PFSK-1 (cell line): ENCODE measurements at regions not wholly inside any gene's neighbourhood (a gene's known extent, or its start where the extent isn't known, plus 50 kb on each side); places are given as distances from the start of the nearest gene placed in this dataset.

Experiments
- FOXP2 ChIP-seq: optimal IDR thresholded peaks from 2 replicates; pipeline ENCODE3; 2011; ENCODE audit warnings: borderline replicate concordance, control low read depth, inconsistent platforms; ENCODE audit not compliant: insufficient read depth; ENCODE audit errors: extremely low read length, extremely low read depth
- POLR2AphosphoS5 ChIP-seq: IDR thresholded peaks from 2 replicates; pipeline ENCODE4 v1.6.1; 2012; ENCODE audit warnings: low read depth, mild to moderate bottlenecking, control low read depth, low read length, moderate library complexity
- SIN3A ChIP-seq: IDR thresholded peaks from 2 replicates; pipeline ENCODE4 v1.6.1; 2012; ENCODE audit warnings: mild to moderate bottlenecking, low read length, moderate library complexity, borderline replicate concordance; ENCODE audit not compliant: insufficient read depth
- TAF1 ChIP-seq: IDR thresholded peaks from 2 replicates; pipeline ENCODE4 v1.6.1; 2012; ENCODE audit warnings: low read length, control low read depth, borderline replicate concordance; ENCODE audit not compliant: insufficient read depth
- TF ChIP-seq, protein P1 (sequence below), 2 experiments: IDR thresholded peaks; 2 replicates each; pipeline versions ENCODE4 v1.6.1 to v1.8.0; 2011 to 2012; ENCODE audit warnings: low read depth in 2 of 2, low read length in 2 of 2, control low read depth in 1 of 2, inconsistent platforms in 1 of 2, mild to moderate bottlenecking in 1 of 2, moderate library complexity in 1 of 2; ENCODE audit not compliant: insufficient read depth in 1 of 2

DNA sequence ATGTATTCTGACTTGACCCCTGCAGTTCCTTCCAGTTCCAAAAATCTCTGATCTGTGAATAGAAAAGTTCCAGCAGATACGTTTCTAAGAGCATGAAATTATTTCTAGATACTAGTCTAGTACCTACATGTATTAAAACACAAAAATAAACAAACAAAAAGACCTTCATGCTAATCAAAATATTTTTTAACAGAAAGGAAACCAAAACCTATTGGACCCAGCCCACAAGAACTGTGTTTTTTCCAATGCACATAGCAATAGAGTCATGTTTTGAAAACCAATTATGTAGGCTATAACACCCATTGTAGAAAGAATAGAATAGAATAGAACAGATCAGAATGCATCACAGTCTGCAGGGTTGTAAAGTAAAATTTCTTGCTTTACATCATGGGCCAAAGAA is 158.6 kb upstream of the TNFAIP3 start:
- TF ChIP-seq, protein P1, sequence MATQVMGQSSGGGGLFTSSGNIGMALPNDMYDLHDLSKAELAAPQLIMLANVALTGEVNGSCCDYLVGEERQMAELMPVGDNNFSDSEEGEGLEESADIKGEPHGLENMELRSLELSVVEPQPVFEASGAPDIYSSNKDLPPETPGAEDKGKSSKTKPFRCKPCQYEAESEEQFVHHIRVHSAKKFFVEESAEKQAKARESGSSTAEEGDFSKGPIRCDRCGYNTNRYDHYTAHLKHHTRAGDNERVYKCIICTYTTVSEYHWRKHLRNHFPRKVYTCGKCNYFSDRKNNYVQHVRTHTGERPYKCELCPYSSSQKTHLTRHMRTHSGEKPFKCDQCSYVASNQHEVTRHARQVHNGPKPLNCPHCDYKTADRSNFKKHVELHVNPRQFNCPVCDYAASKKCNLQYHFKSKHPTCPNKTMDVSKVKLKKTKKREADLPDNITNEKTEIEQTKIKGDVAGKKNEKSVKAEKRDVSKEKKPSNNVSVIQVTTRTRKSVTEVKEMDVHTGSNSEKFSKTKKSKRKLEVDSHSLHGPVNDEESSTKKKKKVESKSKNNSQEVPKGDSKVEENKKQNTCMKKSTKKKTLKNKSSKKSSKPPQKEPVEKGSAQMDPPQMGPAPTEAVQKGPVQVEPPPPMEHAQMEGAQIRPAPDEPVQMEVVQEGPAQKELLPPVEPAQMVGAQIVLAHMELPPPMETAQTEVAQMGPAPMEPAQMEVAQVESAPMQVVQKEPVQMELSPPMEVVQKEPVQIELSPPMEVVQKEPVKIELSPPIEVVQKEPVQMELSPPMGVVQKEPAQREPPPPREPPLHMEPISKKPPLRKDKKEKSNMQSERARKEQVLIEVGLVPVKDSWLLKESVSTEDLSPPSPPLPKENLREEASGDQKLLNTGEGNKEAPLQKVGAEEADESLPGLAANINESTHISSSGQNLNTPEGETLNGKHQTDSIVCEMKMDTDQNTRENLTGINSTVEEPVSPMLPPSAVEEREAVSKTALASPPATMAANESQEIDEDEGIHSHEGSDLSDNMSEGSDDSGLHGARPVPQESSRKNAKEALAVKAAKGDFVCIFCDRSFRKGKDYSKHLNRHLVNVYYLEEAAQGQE (IDR thresholded peaks at IDR 0.05; ENCODE audit: insufficient read depth in 1 of 2, low read depth in 2 of 2, low read length in 2 of 2) = no peak
- TF ChIP-seq POLR2AphosphoS5 (no peak), FOXP2 (no peak), SIN3A (no peak), TAF1 (no peak)

DNA sequence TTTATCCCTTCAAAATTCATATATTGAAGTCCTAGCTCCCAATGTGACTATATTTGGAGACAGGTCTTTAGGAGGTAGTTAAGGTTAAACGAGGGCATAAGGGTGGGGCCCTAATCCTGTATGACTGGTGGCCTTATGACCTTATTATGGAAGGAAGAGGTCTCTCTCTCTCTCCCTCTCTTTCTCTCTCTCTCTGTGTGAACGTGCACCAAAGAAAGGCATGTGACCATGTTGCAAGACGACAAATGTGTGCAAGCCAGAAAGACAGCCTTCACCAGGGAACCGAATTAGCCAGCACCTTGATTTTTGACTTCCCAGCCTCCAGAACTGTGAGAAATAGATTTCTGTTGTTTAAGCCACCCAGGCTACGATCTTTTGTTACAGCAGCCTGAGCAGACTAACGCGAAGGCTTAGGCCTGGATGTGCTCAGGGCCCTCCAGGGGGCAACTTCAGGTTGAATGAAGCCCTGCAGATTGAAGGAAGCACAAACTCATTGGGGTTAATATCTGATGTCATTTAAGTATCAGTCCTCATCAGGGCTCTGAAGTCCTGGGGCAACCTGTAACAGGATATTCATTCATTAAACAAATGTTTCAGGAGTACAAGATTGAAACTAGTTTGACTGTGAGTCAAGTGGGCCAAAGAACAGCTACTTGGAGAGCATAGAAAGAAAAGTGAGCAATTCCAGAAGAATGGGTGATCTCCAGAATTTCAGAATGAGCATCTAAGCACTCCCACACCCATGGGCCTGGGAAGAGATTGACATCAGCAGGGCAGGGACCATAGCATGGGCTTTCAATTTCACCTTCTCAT is 157.4 kb upstream of the TNFAIP3 start:
- TF ChIP-seq TAF1 = no peak
- no peak for TF ChIP-seq POLR2AphosphoS5
- TF ChIP-seq, protein P1 (IDR thresholded peaks at IDR 0.05; ENCODE audit: insufficient read depth in 1 of 2, low read depth in 2 of 2, low read length in 2 of 2) = no peak
- TF ChIP-seq FOXP2 = no peak
- no peak for TF ChIP-seq SIN3A

DNA sequence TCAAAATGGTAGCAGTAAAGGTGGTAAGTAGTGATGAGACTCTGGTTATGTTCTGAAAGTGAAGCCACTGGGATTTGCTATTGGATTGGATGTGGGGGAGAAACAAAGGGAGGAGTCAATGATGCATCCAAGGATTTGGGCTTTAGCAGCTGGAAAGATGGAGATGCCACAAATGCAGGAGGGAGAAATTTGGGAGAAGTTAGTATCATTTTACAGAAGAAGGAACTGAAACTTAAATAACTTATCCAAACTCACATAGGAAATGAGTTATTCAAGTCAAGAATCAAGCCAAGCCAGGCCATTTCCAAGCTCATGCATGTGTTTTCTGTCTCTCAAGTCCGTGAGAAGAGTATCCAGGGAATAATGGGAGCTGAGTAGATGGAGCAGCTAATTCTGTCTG is 155.1 kb upstream of the TNFAIP3 start:
- TF ChIP-seq TAF1 (no peak), SIN3A (no peak), FOXP2 (no peak), POLR2AphosphoS5 (no peak)
- TF ChIP-seq, protein P1 (IDR thresholded peaks at IDR 0.05; ENCODE audit: insufficient read depth in 1 of 2, low read depth in 2 of 2, low read length in 2 of 2) = no peak

DNA sequence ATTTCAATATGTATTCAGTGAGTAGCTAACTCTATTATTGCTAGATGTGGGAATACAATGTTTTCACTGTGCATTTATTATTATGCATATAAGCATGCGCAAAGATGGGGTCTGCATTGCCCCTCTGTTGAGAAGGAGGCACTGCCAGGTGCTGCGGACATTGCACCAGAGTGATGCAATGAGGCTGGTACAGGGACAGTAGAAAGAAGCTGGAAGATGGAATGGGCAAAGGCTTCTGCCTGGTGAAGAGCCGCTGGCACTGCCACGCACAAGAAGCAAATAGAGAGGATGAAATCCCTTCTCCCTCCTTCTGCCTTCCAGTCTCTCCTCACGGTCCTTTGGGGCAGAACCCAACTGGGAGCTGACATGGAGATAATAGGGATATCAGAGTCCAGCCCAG is 154.5 kb upstream of the TNFAIP3 start:
- no peak for TF ChIP-seq POLR2AphosphoS5
- TF ChIP-seq SIN3A = no peak
- TF ChIP-seq FOXP2 = no peak
- TF ChIP-seq, protein P1 (IDR thresholded peaks at IDR 0.05; ENCODE audit: insufficient read depth in 1 of 2, low read depth in 2 of 2, low read length in 2 of 2) = no peak
- TF ChIP-seq TAF1 = no peak
